IMR-90 (cell line): ENCODE measurements at regions not wholly inside any gene's neighbourhood (a gene's known extent, or its start where the extent isn't known, plus 50 kb on each side); places are given as distances from the start of the nearest gene placed in this dataset.

Experiments
- ATAC-seq: fragments of 200-7000 bp; cut with Tn5 transposase; 2 replicates; pipeline ENCODE4 v1.9.1; 2020; ENCODE audit warnings: low read depth, mild to moderate bottlenecking, moderate library complexity
- BruUV-seq: library from RNA; stranded (reverse); fragments of 400-500 nt; replicated peaks from 2 replicates; lab custom pipeline; 2021; lab: Mats Ljungman, UMichigan
- CTCF ChIA-PET: fragments of 300-600 bp; formaldehyde crosslinking; extraction: SDS; loops from one replicate; lab custom pipeline; 2021; ENCODE audit warnings: antibody characterized with exemption; lab: Yijun Ruan, JAX
- POLR2A ChIA-PET: fragments of 300-600 bp; sonication (Branson Sonifier 250); formaldehyde crosslinking; loops from one replicate; lab custom pipeline; 2022; ENCODE audit warnings: antibody characterized with exemption; ENCODE audit not compliant: unreplicated experiment; lab: Charles Lee
- DNase-seq: peaks from one replicate; pipeline ENCODE4 v3.0.0; 2013
- H2AFZ ChIP-seq: replicated peaks from 2 replicates; pipeline ENCODE3; 2013; ENCODE audit warnings: low read length, mild to moderate bottlenecking; ENCODE audit not compliant: poor library complexity
- H2AK5ac ChIP-seq: 2 replicates; pipeline ENCODE4 v1.6.1; 2013; ENCODE audit warnings: low read depth, low read length, inconsistent platforms
- H2AK9ac ChIP-seq: replicated peaks from 2 replicates; pipeline ENCODE3; 2013; ENCODE audit warnings: mild to moderate bottlenecking, low read depth, low read length, moderate library complexity; ENCODE audit not compliant: poor library complexity
- H2BK120ac ChIP-seq: 2 replicates; pipeline ENCODE4 v1.6.1; 2013; ENCODE audit warnings: low read depth, low read length, inconsistent platforms
- H2BK15ac ChIP-seq: 3 replicates; pipeline ENCODE4 v1.6.1; 2013; ENCODE audit warnings: low read depth, low read length, inconsistent platforms
- H2BK20ac ChIP-seq: 2 replicates; pipeline ENCODE4 v1.6.1; 2013; ENCODE audit warnings: low read depth, mild to moderate bottlenecking, inconsistent platforms, low read length, moderate library complexity
- H2BK5ac ChIP-seq: 2 replicates; pipeline ENCODE4 v1.6.1; 2013; ENCODE audit warnings: mild to moderate bottlenecking, low read depth, low read length, inconsistent platforms; ENCODE audit not compliant: poor library complexity, severe bottlenecking
- H3K14ac ChIP-seq: replicated peaks from 2 replicates; pipeline ENCODE4 v1.6.1; 2013; ENCODE audit warnings: low read depth, low read length, inconsistent platforms
- H3K18ac ChIP-seq: 2 replicates; pipeline ENCODE4 v1.6.1; 2013; ENCODE audit warnings: low read depth, low read length, control low read depth
- H3K23ac ChIP-seq: 2 replicates; pipeline ENCODE4 v1.6.1; 2013; ENCODE audit warnings: low read depth, low read length, inconsistent platforms
- H3K27ac ChIP-seq: 2 replicates; pipeline ENCODE4 v1.5.1; 2013; ENCODE audit warnings: mild to moderate bottlenecking, control low read depth, low read length; ENCODE audit not compliant: insufficient read depth
- H3K27me3 ChIP-seq: 2 replicates; pipeline ENCODE4 v1.6.1; 2013; ENCODE audit warnings: low read length; ENCODE audit not compliant: control insufficient read depth, insufficient read depth
- H3K36me3 ChIP-seq: 2 replicates; pipeline ENCODE4 v1.6.1; 2013; ENCODE audit warnings: low read length, mixed read lengths; ENCODE audit not compliant: control insufficient read depth, insufficient read depth
- H3K4ac ChIP-seq: 2 replicates; pipeline ENCODE4 v1.6.1; 2013; ENCODE audit warnings: low read depth, low read length, inconsistent platforms
- H3K4me1 ChIP-seq: 2 replicates; pipeline ENCODE4 v1.6.1; 2013; ENCODE audit warnings: low read length, mixed read lengths; ENCODE audit not compliant: control insufficient read depth, insufficient read depth
- H3K4me2 ChIP-seq: 2 replicates; pipeline ENCODE4 v1.6.1; 2013; ENCODE audit warnings: low read depth, mild to moderate bottlenecking, control low read depth, low read length, moderate library complexity
- H3K4me3 ChIP-seq: 2 replicates; pipeline ENCODE4 v1.5.1; 2013; ENCODE audit warnings: low read depth, mild to moderate bottlenecking, control low read depth, low read length, moderate library complexity; ENCODE audit not compliant: insufficient read depth
- H3K56ac ChIP-seq: 2 replicates; pipeline ENCODE4 v1.6.1; 2013; ENCODE audit warnings: low read length, inconsistent platforms; ENCODE audit not compliant: insufficient read depth; ENCODE audit errors: extremely low read depth
- H3K79me1 ChIP-seq, 2 experiments: 2 replicates each; pipeline ENCODE4 v1.6.1; 2013; ENCODE audit warnings: low read length in 2 of 2, inconsistent platforms in 1 of 2, low read depth in 1 of 2
- H3K9ac ChIP-seq: 2 replicates; pipeline ENCODE4 v1.6.1; 2013; ENCODE audit warnings: low read depth, low read length, control low read depth
- H3K9me1 ChIP-seq: 2 replicates; pipeline ENCODE4 v1.6.1; 2013; ENCODE audit warnings: low read length, inconsistent platforms; ENCODE audit not compliant: insufficient read depth
- H3K9me3 ChIP-seq: 2 replicates; pipeline ENCODE4 v1.6.1; 2013; ENCODE audit warnings: low read length; ENCODE audit not compliant: control insufficient read depth, insufficient read depth
- H4K20me1 ChIP-seq: 2 replicates; pipeline ENCODE4 v1.6.1; 2013; ENCODE audit warnings: low read length, inconsistent platforms; ENCODE audit not compliant: insufficient read depth
- H4K5ac ChIP-seq: 2 replicates; pipeline ENCODE4 v1.6.1; 2013; ENCODE audit warnings: mild to moderate bottlenecking, low read depth, low read length, control low read depth
- H4K8ac ChIP-seq, 2 experiments: 2 replicates each; pipeline ENCODE4 v1.6.1; 2013; ENCODE audit warnings: low read depth in 2 of 2, low read length in 2 of 2, control low read depth in 1 of 2, inconsistent platforms in 1 of 2
- H4K91ac ChIP-seq: 2 replicates; pipeline ENCODE4 v1.6.1; 2013; ENCODE audit warnings: low read depth, low read length, inconsistent platforms; ENCODE audit not compliant: insufficient read depth
- CEBPB ChIP-seq: IDR thresholded peaks from 2 replicates; pipeline ENCODE4 v1.6.1; 2012; ENCODE audit warnings: low read depth, low read length, improper control_type of control experiment
- CHD1 ChIP-seq: IDR thresholded peaks from 2 replicates; pipeline ENCODE4 v1.6.1; 2012; ENCODE audit warnings: low read depth, low read length, improper control_type of control experiment
- CTCF ChIP-seq: conservative IDR thresholded peaks from 2 replicates; pipeline ENCODE4 v1.5.1; 2012; ENCODE audit warnings: mild to moderate bottlenecking, low read depth, low read length, improper control_type of control experiment
- FOS ChIP-seq: fragments of 150-350 bp; IDR thresholded peaks from 2 replicates; pipeline ENCODE4 v1.6.1; 2016; ENCODE audit warnings: low read depth, low read length
- MAFK ChIP-seq: IDR thresholded peaks from 2 replicates; pipeline ENCODE4 v1.6.1; 2012; ENCODE audit warnings: low read depth, low read length, improper control_type of control experiment
- MAZ ChIP-seq: IDR thresholded peaks from 2 replicates; pipeline ENCODE4 v1.6.1; 2012; ENCODE audit warnings: low read depth, mild to moderate bottlenecking, low read length, improper control_type of control experiment, moderate library complexity, borderline replicate concordance
- MXI1 ChIP-seq: IDR thresholded peaks from 2 replicates; pipeline ENCODE4 v1.6.1; 2012; ENCODE audit warnings: low read depth, mild to moderate bottlenecking, low read length, moderate library complexity, borderline replicate concordance
- POLR2A ChIP-seq: IDR thresholded peaks from 2 replicates; pipeline ENCODE4 v1.6.1; 2012; ENCODE audit warnings: mild to moderate bottlenecking, low read depth, low read length
- RAD21 ChIP-seq: IDR thresholded peaks from 2 replicates; pipeline ENCODE4 v1.6.1; 2012; ENCODE audit warnings: low read length, improper control_type of control experiment
- RCOR1 ChIP-seq: IDR thresholded peaks from 2 replicates; pipeline ENCODE4 v1.6.1; 2012; ENCODE audit warnings: mild to moderate bottlenecking, low read length, improper control_type of control experiment; ENCODE audit not compliant: insufficient replicate concordance
- RFX5 ChIP-seq: IDR thresholded peaks from 2 replicates; pipeline ENCODE4 v1.8.0; 2012; ENCODE audit warnings: low read depth, mild to moderate bottlenecking, low read length, moderate library complexity
- SMC3 ChIP-seq: fragments of 150-350 bp; IDR thresholded peaks from 2 replicates; pipeline ENCODE4 v1.6.1; 2016; ENCODE audit warnings: low read depth, mild to moderate bottlenecking, antibody characterized with exemption, low read length, moderate library complexity
- USF2 ChIP-seq: fragments of 150-350 bp; IDR thresholded peaks from 2 replicates; pipeline ENCODE4 v1.6.1; 2017; ENCODE audit warnings: mild to moderate bottlenecking, antibody characterized with exemption, low read length, low read depth
- WGBS, 2 experiments: methylation state at CpG; one replicate each; pipeline versions ENCODE4 v1.1.5 to v1.1.7; 2013; ENCODE audit warnings: missing lambda C conversion rate in 2 of 2; ENCODE audit not compliant: insufficient read length in 1 of 2; ENCODE audit errors: extremely low coverage in 2 of 2; 5-methylcytosine and 5-hydroxymethylcytosine counted together
- dilution Hi-C: fragments of 300-500 bp; cut with HindIII; formaldehyde crosslinking; loops from one replicate; pipeline ENCODE4 v1.14.3; 2018; ENCODE audit warnings: low sequenced_read_pairs; ENCODE audit not compliant: unreplicated experiment
- in situ Hi-C: fragments of 300-500 bp; cut with MboI; formaldehyde crosslinking; loops from 3 replicates; pipeline ENCODE4 v1.14.3; 2019; ENCODE audit warnings: low sequenced_read_pairs, inconsistent platforms, mixed read lengths
- intact Hi-C: fragments of 100-400 bp; cut with micrococcal nuclease; formaldehyde crosslinking; loops from 2 replicates; pipeline ENCODE4 v1.10.0; 2022
- TF ChIP-seq, protein P1 (sequence below): fragments of 150-350 bp; IDR thresholded peaks from 2 replicates; pipeline ENCODE4 v1.6.1; 2016; ENCODE audit warnings: low read depth, mild to moderate bottlenecking, low read length, moderate library complexity, borderline replicate concordance

DNA sequence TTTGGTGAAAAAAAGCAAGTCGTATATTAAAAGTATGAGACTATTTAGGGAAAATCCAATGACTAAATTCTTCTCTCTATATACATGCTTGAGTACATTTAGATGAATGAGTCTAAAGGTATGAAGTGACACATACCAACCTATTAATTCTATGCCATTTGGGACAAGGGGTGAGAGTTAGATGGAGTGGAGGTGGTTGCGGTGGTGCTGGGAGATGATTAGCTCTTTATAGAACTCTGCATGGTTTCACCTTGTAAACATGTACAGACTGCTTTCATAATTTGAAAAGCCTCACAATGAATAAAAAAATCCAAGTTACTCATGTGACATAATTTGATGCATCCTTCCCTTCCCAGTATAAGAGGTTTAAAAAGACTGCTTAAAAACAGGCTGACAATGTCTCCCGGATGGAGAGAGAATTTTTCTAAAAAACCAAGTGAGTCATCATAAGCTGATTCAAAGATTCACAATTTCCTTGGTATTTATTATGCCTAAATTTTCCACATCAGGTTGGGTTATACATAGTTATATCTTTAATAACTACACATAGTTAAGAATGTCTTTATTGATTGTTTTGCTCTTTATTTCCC, 572.8 kb downstream of the REEP3 start:
- Histone ChIP-seq H2BK5ac (no peak overlapping the region), H3K14ac (no peak overlapping the region), H3K36me3 (no peaks in the 10 kb centered on the region), H4K5ac (no peak overlapping the region), H2BK15ac (no peak overlapping the region), H3K56ac (no peak overlapping the region), H3K27ac (no peak overlapping the region), H2BK20ac (no peak overlapping the region), H4K91ac (no peak overlapping the region), H2BK120ac (no peak overlapping the region), H3K9me3 (no peaks in the 10 kb centered on the region), H2AK9ac (no peak overlapping the region), H3K79me1 (no peaks in the 10 kb centered on the region), H4K20me1 (no peaks in the 10 kb centered on the region), H3K9me1 (no peaks in the 10 kb centered on the region), H2AFZ (no peak overlapping the region), H3K4me2 (no peak overlapping the region), H3K23ac (no peak overlapping the region), H3K18ac (no peak overlapping the region), H3K4me1 (no peaks in the 10 kb centered on the region), H2AK5ac (no peak overlapping the region), H4K8ac (no peak overlapping the region), H3K9ac (no peak overlapping the region), H3K4ac (no peak overlapping the region), H3K4me3 (no peak overlapping the region), H3K27me3 (no peaks in the 10 kb centered on the region)
- dilution Hi-C loops, result no loop called here
- intact Hi-C loops, result no loop called here
- in situ Hi-C loops, result no loop called here
- no CpG with 5 or more reads among the region's 3 CpGs for WGBS, 2 experiments
- POLR2A ChIA-PET, result no interaction called here
- TF ChIP-seq CHD1, result no peak
- TF ChIP-seq POLR2A, result no peak
- no peak for TF ChIP-seq USF2
- TF ChIP-seq, protein P1, sequence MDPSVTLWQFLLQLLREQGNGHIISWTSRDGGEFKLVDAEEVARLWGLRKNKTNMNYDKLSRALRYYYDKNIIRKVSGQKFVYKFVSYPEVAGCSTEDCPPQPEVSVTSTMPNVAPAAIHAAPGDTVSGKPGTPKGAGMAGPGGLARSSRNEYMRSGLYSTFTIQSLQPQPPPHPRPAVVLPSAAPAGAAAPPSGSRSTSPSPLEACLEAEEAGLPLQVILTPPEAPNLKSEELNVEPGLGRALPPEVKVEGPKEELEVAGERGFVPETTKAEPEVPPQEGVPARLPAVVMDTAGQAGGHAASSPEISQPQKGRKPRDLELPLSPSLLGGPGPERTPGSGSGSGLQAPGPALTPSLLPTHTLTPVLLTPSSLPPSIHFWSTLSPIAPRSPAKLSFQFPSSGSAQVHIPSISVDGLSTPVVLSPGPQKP, result no peak
- no peak for TF ChIP-seq RFX5
- TF ChIP-seq SMC3, result no peak
- no peak for TF ChIP-seq MXI1
- TF ChIP-seq CEBPB, result no peak
- no peak for TF ChIP-seq MAZ
- TF ChIP-seq RAD21, result no peak
- no peak for TF ChIP-seq FOS
- TF ChIP-seq RCOR1, result no peak
- no peak for TF ChIP-seq MAFK
- TF ChIP-seq CTCF, result no peak
- no TSS peak for BruUV-seq
- no peak for ATAC-seq
- DNase-seq, result no peak
- CTCF ChIA-PET, result no interaction called here
